Activated CD4-positive, alpha-beta memory T cell treated with anti-CD3 and anti-CD28 coated beads, Interleukin-2, amount 10 ng/mL, durations not matched to agents 7 days and 5 days (primary cell): ENCODE measurements at regions not wholly inside any gene's neighbourhood (a gene's known extent, or its start where the extent isn't known, plus 50 kb on each side); places are given as distances from the start of the nearest gene placed in this dataset.

Source experiments
- CTCF ChIA-PET: fragments of 350-600 bp; sonication (Branson Sonifier 250); formaldehyde crosslinking; loops from one replicate; lab custom pipeline; 2021; ENCODE audit warnings: antibody characterized with exemption, inconsistent platforms; lab: Charles Lee
- POLR2A ChIA-PET: fragments of 350-600 bp; sonication (Branson Sonifier 250); formaldehyde crosslinking; loops from one replicate; lab custom pipeline; 2021; ENCODE audit warnings: antibody characterized with exemption; lab: Charles Lee
- DNase-seq: peaks from one replicate; pipeline ENCODE4 v3.0.0-alpha.2; 2020
- H3K27ac Mint-ChIP-seq: one replicate; pipeline ENCODE4 v1.8.0; 2021; ENCODE audit warnings: mild to moderate bottlenecking, mixed read lengths
- H3K27me3 Mint-ChIP-seq: one replicate; pipeline ENCODE4 v1.8.0; 2021; ENCODE audit warnings: mixed read lengths
- H3K36me3 Mint-ChIP-seq: one replicate; pipeline ENCODE4 v1.8.0; 2021; ENCODE audit warnings: low read depth, mixed read lengths
- H3K4me1 Mint-ChIP-seq: one replicate; pipeline ENCODE4 v1.8.0; 2021; ENCODE audit warnings: mixed read lengths
- H3K4me3 Mint-ChIP-seq: one replicate; pipeline ENCODE4 v1.8.0; 2021; ENCODE audit warnings: mild to moderate bottlenecking, mixed read lengths
- H3K9me3 Mint-ChIP-seq: one replicate; pipeline ENCODE4 v1.8.0; 2021; ENCODE audit warnings: mixed read lengths

- ChIA-PET CTCF (interaction anchor here (1.7 kb wide), 1 partner anchor 12 kb away, joined by 5 read pairs; no protein-coding TSS in a partner anchor), POLR2A (no interaction called here)
- no peak overlapping the region for H3K27ac Mint-ChIP-seq
- H3K36me3 Mint-ChIP-seq = no peaks in the 10 kb centered on the region
- peaks cover 21% of the 10 kb centered on the region for H3K27me3 Mint-ChIP-seq
- DNase-seq = no peak
- H3K9me3 Mint-ChIP-seq = no peaks in the 10 kb centered on the region
- no peaks in the 10 kb centered on the region for H3K4me1 Mint-ChIP-seq
- no peak overlapping the region for H3K4me3 Mint-ChIP-seq
These were observed 338.7 kb upstream of the NR5A2 start for GRCh38 chr1:199688774-199689173.

GRCh38 chr1:199690496-199690895 is 337.0 kb upstream of the NR5A2 start:
- H3K27ac Mint-ChIP-seq = no peak overlapping the region
- H3K4me3 Mint-ChIP-seq = no peak overlapping the region
- H3K36me3 Mint-ChIP-seq = no peaks in the 10 kb centered on the region
- ChIA-PET CTCF (no interaction called here), POLR2A (no interaction called here)
- DNase-seq = no peak
- peaks cover 22% of the 10 kb centered on the region for H3K27me3 Mint-ChIP-seq
- H3K9me3 Mint-ChIP-seq = no peaks in the 10 kb centered on the region
- H3K4me1 Mint-ChIP-seq = no peaks in the 10 kb centered on the region

GRCh38 chr1:199691540-199691939 is 336.0 kb upstream of the NR5A2 start:
- peaks cover 18% of the 10 kb centered on the region for H3K27me3 Mint-ChIP-seq
- no peak for DNase-seq
- no peak overlapping the region for H3K4me3 Mint-ChIP-seq
- no peaks in the 10 kb centered on the region for H3K36me3 Mint-ChIP-seq
- no peaks in the 10 kb centered on the region for H3K4me1 Mint-ChIP-seq
- no peak overlapping the region for H3K27ac Mint-ChIP-seq
- POLR2A ChIA-PET = no interaction called here
- CTCF ChIA-PET = no interaction called here
- H3K9me3 Mint-ChIP-seq = no peaks in the 10 kb centered on the region

- H3K27ac Mint-ChIP-seq = no peak overlapping the region
- no peak overlapping the region for H3K4me3 Mint-ChIP-seq
- H3K9me3 Mint-ChIP-seq = no peaks in the 10 kb centered on the region
- ChIA-PET CTCF (no interaction called here), POLR2A (no interaction called here)
- no peak for DNase-seq
- H3K27me3 Mint-ChIP-seq = peaks cover 12% of the 10 kb centered on the region
- H3K4me1 Mint-ChIP-seq = no peaks in the 10 kb centered on the region
- no peaks in the 10 kb centered on the region for H3K36me3 Mint-ChIP-seq
These were observed 333.8 kb upstream of the NR5A2 start for GRCh38 chr1:199693724-199694123.

GRCh38 chr1:199696225-199696624 is 331.3 kb upstream of the NR5A2 start:
- Mint-ChIP-seq H3K36me3 (no peaks in the 10 kb centered on the region), H3K4me3 (no peak overlapping the region), H3K27ac (no peak overlapping the region), H3K27me3 (peaks cover 18% of the 10 kb centered on the region), H3K9me3 (no peaks in the 10 kb centered on the region), H3K4me1 (peaks cover 2% of the 10 kb centered on the region)
- ChIA-PET POLR2A (no interaction called here), CTCF (no interaction called here)
- DNase-seq = no peak

- CTCF ChIA-PET = no interaction called here
- Mint-ChIP-seq H3K9me3 (no peaks in the 10 kb centered on the region), H3K27me3 (peaks cover 11% of the 10 kb centered on the region), H3K27ac (no peak overlapping the region), H3K4me1 (peaks cover 2% of the 10 kb centered on the region), H3K36me3 (no peaks in the 10 kb centered on the region), H3K4me3 (no peak overlapping the region)
- POLR2A ChIA-PET = no interaction called here
- no peak for DNase-seq
These were observed 329.3 kb upstream of the NR5A2 start for GRCh38 chr1:199698222-199698621.

- Mint-ChIP-seq H3K27me3 (peaks cover 12% of the 10 kb centered on the region), H3K27ac (no peak overlapping the region), H3K36me3 (no peaks in the 10 kb centered on the region), H3K4me1 (peaks cover 2% of the 10 kb centered on the region), H3K9me3 (no peaks in the 10 kb centered on the region), H3K4me3 (no peak overlapping the region)
- ChIA-PET CTCF (no interaction called here), POLR2A (no interaction called here)
- DNase-seq = no peak
These were observed 327.0 kb upstream of the NR5A2 start for GRCh38 chr1:199700551-199700950.

GRCh38 chr1:199701726-199702125 is 325.8 kb upstream of the NR5A2 start:
- peaks cover 2% of the 10 kb centered on the region for H3K4me1 Mint-ChIP-seq
- H3K4me3 Mint-ChIP-seq = no peak overlapping the region
- no peak overlapping the region for H3K27ac Mint-ChIP-seq
- peaks cover 12% of the 10 kb centered on the region for H3K27me3 Mint-ChIP-seq
- no peaks in the 10 kb centered on the region for H3K36me3 Mint-ChIP-seq
- DNase-seq = no peak
- CTCF ChIA-PET = no interaction called here
- no peaks in the 10 kb centered on the region for H3K9me3 Mint-ChIP-seq
- POLR2A ChIA-PET = no interaction called here

GRCh38 chr1:199704231-199704630 is 323.3 kb upstream of the NR5A2 start:
- no peak overlapping the region for H3K27ac Mint-ChIP-seq
- ChIA-PET POLR2A (no interaction called here), CTCF (no interaction called here)
- no peaks in the 10 kb centered on the region for H3K9me3 Mint-ChIP-seq
- no peaks in the 10 kb centered on the region for H3K36me3 Mint-ChIP-seq
- peaks cover 10% of the 10 kb centered on the region for H3K27me3 Mint-ChIP-seq
- no peak overlapping the region for H3K4me3 Mint-ChIP-seq
- peaks cover 2% of the 10 kb centered on the region for H3K4me1 Mint-ChIP-seq
- no peak for DNase-seq

GRCh38 chr1:199705825-199706224 is 321.7 kb upstream of the NR5A2 start:
- H3K27ac Mint-ChIP-seq = no peak overlapping the region
- H3K4me1 Mint-ChIP-seq = no peaks in the 10 kb centered on the region
- H3K4me3 Mint-ChIP-seq = no peak overlapping the region
- CTCF ChIA-PET = no interaction called here
- peaks cover 7% of the 10 kb centered on the region for H3K9me3 Mint-ChIP-seq
- H3K36me3 Mint-ChIP-seq = no peaks in the 10 kb centered on the region
- H3K27me3 Mint-ChIP-seq = peaks cover 6% of the 10 kb centered on the region
- DNase-seq = no peak
- POLR2A ChIA-PET = no interaction called here

GRCh38 chr1:199706826-199707606 is 320.5 kb upstream of the NR5A2 start:
- Mint-ChIP-seq H3K27me3 (peaks cover 6% of the 10 kb centered on the region), H3K36me3 (no peaks in the 10 kb centered on the region), H3K4me3 (no peak overlapping the region), H3K27ac (no peak overlapping the region), H3K4me1 (no peaks in the 10 kb centered on the region), H3K9me3 (peaks cover 16% of the 10 kb centered on the region)
- CTCF ChIA-PET = no interaction called here
- no peak for DNase-seq
- POLR2A ChIA-PET = no interaction called here

GRCh38 chr1:199710974-199711373 is 316.5 kb upstream of the NR5A2 start:
- ChIA-PET CTCF (no interaction called here), POLR2A (no interaction called here)
- H3K27ac Mint-ChIP-seq = no peak overlapping the region
- no peaks in the 10 kb centered on the region for H3K4me1 Mint-ChIP-seq
- H3K36me3 Mint-ChIP-seq = no peaks in the 10 kb centered on the region
- no peak for DNase-seq
- peaks cover 3% of the 10 kb centered on the region for H3K27me3 Mint-ChIP-seq
- no peak overlapping the region for H3K4me3 Mint-ChIP-seq
- H3K9me3 Mint-ChIP-seq = peaks cover 16% of the 10 kb centered on the region

GRCh38 chr1:199716729-199717128 is 310.8 kb upstream of the NR5A2 start:
- POLR2A ChIA-PET = no interaction called here
- H3K9me3 Mint-ChIP-seq = peaks cover 1% of the 10 kb centered on the region
- CTCF ChIA-PET = no interaction called here
- DNase-seq = no peak
- no peaks in the 10 kb centered on the region for H3K36me3 Mint-ChIP-seq
- no peak overlapping the region for H3K27ac Mint-ChIP-seq
- H3K27me3 Mint-ChIP-seq = peaks cover 3% of the 10 kb centered on the region
- H3K4me3 Mint-ChIP-seq = no peak overlapping the region
- no peaks in the 10 kb centered on the region for H3K4me1 Mint-ChIP-seq

- Mint-ChIP-seq H3K9me3 (no peaks in the 10 kb centered on the region), H3K4me3 (no peak overlapping the region), H3K27ac (no peak overlapping the region), H3K27me3 (peaks cover 6% of the 10 kb centered on the region), H3K36me3 (no peaks in the 10 kb centered on the region), H3K4me1 (no peaks in the 10 kb centered on the region)
- no peak for DNase-seq
- POLR2A ChIA-PET = no interaction called here
- CTCF ChIA-PET = no interaction called here
These were observed 308.2 kb upstream of the NR5A2 start for GRCh38 chr1:199719156-199719842.
